Type B pancreatic cell (in vitro differentiated cells): ENCODE measurements at regions not wholly inside any gene's neighbourhood (a gene's known extent, or its start where the extent isn't known, plus 50 kb on each side); places are given as distances from the start of the nearest gene placed in this dataset.

ENCODE experiments used
- DNase-seq: peaks from one replicate; pipeline ENCODE4 v3.0.0; 2021; ENCODE audit warnings: mixed read lengths; ENCODE audit not compliant: unreplicated experiment; ENCODE audit errors: extremely low spot score
- H3K27ac Mint-ChIP-seq: 2 replicates; pipeline ENCODE4 v1.8.0; 2021; ENCODE audit warnings: mild to moderate bottlenecking, mixed read lengths
- H3K27me3 Mint-ChIP-seq: 2 replicates; pipeline ENCODE4 v1.8.0; 2021; ENCODE audit warnings: mixed read lengths
- H3K36me3 Mint-ChIP-seq: 2 replicates; pipeline ENCODE4 v1.8.0; 2021; ENCODE audit warnings: mixed read lengths
- H3K4me1 Mint-ChIP-seq: one replicate; pipeline ENCODE4 v1.8.0; 2021; ENCODE audit warnings: mixed read lengths; ENCODE audit not compliant: unreplicated experiment
- H3K4me3 Mint-ChIP-seq: 2 replicates; pipeline ENCODE4 v1.8.0; 2021; ENCODE audit warnings: mild to moderate bottlenecking, mixed read lengths
- H3K9me3 Mint-ChIP-seq: 2 replicates; pipeline ENCODE4 v1.8.0; 2021; ENCODE audit warnings: mixed read lengths
- TF ChIP-seq, protein P1 (sequence below): fragments of 200-600 bp; sonication (generic); conservative IDR thresholded peaks from 2 replicates; pipeline ENCODE4 v1.5.0; 2021; ENCODE audit warnings: antibody characterized with exemption, mild to moderate bottlenecking

- H3K36me3 Mint-ChIP-seq, result no peaks in the 10 kb centered on the region
- TF ChIP-seq, protein P1, sequence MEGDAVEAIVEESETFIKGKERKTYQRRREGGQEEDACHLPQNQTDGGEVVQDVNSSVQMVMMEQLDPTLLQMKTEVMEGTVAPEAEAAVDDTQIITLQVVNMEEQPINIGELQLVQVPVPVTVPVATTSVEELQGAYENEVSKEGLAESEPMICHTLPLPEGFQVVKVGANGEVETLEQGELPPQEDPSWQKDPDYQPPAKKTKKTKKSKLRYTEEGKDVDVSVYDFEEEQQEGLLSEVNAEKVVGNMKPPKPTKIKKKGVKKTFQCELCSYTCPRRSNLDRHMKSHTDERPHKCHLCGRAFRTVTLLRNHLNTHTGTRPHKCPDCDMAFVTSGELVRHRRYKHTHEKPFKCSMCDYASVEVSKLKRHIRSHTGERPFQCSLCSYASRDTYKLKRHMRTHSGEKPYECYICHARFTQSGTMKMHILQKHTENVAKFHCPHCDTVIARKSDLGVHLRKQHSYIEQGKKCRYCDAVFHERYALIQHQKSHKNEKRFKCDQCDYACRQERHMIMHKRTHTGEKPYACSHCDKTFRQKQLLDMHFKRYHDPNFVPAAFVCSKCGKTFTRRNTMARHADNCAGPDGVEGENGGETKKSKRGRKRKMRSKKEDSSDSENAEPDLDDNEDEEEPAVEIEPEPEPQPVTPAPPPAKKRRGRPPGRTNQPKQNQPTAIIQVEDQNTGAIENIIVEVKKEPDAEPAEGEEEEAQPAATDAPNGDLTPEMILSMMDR, result no peak
- peaks cover 4% of the 10 kb centered on the region for H3K9me3 Mint-ChIP-seq
- no peak overlapping the region for H3K27ac Mint-ChIP-seq
- no peak overlapping the region for H3K4me3 Mint-ChIP-seq
- H3K4me1 Mint-ChIP-seq, result peaks cover 14% of the 10 kb centered on the region
- no peaks in the 10 kb centered on the region for H3K27me3 Mint-ChIP-seq
- no peak for DNase-seq
Observed at GRCh38 chr17:13228225-13228624, 210.4 kb upstream of the ELAC2 start.

DNA sequence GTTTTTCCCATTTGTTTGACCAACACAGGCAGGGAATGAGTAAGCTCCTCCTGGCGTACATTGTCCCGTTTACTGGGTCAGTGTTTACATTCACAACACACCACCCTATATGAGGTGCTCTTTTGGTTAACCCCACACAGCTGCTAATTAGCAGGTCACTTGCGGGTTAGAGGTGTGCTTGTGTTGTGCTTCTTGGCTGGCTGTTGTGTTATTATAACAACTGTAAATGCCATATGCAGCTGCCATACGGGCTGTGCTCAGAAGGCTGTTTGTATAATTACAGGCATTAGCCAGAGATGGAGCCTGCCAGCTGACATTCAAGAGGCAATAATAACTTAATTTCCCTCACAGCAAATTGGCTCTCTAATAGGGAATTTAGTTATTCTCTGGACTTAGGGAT, 205.1 kb upstream of the ELAC2 start:
- TF ChIP-seq, protein P1, result no peak
- no peak for DNase-seq
- Mint-ChIP-seq H3K36me3 (no peaks in the 10 kb centered on the region), H3K27ac (no peak overlapping the region), H3K27me3 (no peaks in the 10 kb centered on the region), H3K9me3 (no peaks in the 10 kb centered on the region), H3K4me1 (peaks cover 4% of the 10 kb centered on the region), H3K4me3 (no peak overlapping the region)

DNA sequence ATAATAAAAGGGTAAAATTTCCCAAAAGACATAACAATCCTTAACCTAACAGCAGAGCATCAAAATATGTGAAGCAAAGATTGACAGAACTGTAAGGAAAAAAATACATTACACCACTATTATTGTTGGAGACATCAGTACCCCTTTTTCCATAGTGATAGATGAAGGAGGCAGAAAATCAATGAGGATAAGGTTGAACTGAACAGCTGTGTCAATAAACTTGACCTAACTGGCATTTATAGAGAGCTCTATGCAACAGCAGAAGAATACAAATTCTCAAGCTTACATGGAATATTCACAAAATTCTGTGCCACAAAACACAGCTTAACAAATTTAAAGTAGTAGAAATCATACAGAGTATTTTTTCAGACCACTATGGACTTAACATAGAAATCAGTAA, 195.0 kb upstream of the ELAC2 start:
- Mint-ChIP-seq H3K4me3 (no peak overlapping the region), H3K27ac (no peak overlapping the region), H3K4me1 (no peaks in the 10 kb centered on the region), H3K36me3 (no peaks in the 10 kb centered on the region), H3K9me3 (peaks cover 5% of the 10 kb centered on the region), H3K27me3 (no peaks in the 10 kb centered on the region)
- no peak for DNase-seq
- TF ChIP-seq, protein P1, result no peak

DNA sequence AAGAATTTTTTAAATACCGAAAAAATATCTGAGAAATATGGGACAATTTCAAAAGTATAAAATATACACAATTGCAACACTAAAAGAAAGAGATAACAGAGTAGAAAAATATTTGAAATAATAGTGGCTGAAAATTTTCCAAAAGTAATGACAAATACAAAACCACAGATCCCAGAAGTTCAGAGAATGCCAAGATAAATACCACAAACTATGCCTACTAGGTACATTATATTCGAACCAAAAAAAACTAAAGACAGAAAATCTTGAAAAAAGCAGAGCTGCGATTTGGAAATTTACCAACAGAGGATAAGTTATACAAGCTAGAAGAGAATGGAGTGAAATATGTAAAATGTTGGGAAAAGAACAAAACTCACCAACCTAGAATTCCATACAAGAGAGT, 191.3 kb upstream of the ELAC2 start:
- Mint-ChIP-seq H3K4me1 (peaks cover 14% of the 10 kb centered on the region), H3K27ac (no peak overlapping the region), H3K36me3 (no peaks in the 10 kb centered on the region), H3K4me3 (no peak overlapping the region), H3K9me3 (peaks cover 5% of the 10 kb centered on the region), H3K27me3 (no peaks in the 10 kb centered on the region)
- TF ChIP-seq, protein P1, result no peak
- no peak for DNase-seq

GRCh38 chr17:13204607-13205237, 186.9 kb upstream of the ELAC2 start:
- H3K27me3 Mint-ChIP-seq, result no peaks in the 10 kb centered on the region
- TF ChIP-seq, protein P1, result no peak
- peaks cover 11% of the 10 kb centered on the region for H3K9me3 Mint-ChIP-seq
- H3K4me1 Mint-ChIP-seq, result peaks cover 14% of the 10 kb centered on the region
- H3K27ac Mint-ChIP-seq, result no peak overlapping the region
- H3K36me3 Mint-ChIP-seq, result no peaks in the 10 kb centered on the region
- DNase-seq, result no peak
- no peak overlapping the region for H3K4me3 Mint-ChIP-seq

DNA sequence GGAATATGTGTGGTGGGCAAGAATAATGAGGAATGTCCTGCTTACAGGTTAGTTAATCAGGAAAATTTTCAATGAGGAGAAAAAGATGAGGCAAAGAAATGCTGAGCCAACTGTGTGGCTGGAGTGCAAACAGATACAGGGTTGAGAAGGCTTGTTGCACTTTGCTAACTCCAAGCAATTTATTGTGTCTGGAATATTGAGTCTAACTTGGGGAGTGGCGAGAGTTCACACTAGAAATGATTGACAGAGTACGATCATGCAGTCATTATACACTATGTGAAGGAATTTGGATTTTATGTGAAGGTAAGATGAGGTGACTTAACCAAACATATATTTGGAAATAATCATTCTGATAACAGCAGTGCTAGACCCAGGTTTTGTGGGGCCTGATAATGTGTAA, 185.0 kb upstream of the ELAC2 start:
- H3K36me3 Mint-ChIP-seq, result no peaks in the 10 kb centered on the region
- no peak overlapping the region for H3K27ac Mint-ChIP-seq
- H3K4me3 Mint-ChIP-seq, result no peak overlapping the region
- DNase-seq, result no peak
- H3K27me3 Mint-ChIP-seq, result no peaks in the 10 kb centered on the region
- TF ChIP-seq, protein P1, result no peak
- H3K4me1 Mint-ChIP-seq, result peaks cover 14% of the 10 kb centered on the region
- peaks cover 5% of the 10 kb centered on the region for H3K9me3 Mint-ChIP-seq
